Kidney epithelial cell (primary cell): ENCODE measurements at regions not wholly inside any gene's neighbourhood (a gene's known extent, or its start where the extent isn't known, plus 50 kb on each side); places are given as distances from the start of the nearest gene placed in this dataset.

ENCODE experiments used
- DNase-seq: peaks from one replicate; pipeline ENCODE4 v3.0.0-alpha.2; 2010; ENCODE audit warnings: low read depth
- H3K27me3 ChIP-seq: 2 replicates; pipeline ENCODE4 v1.6.0; 2011; ENCODE audit warnings: low read length; ENCODE audit not compliant: control insufficient read depth, insufficient read depth
- H3K36me3 ChIP-seq: 2 replicates; pipeline ENCODE4 v1.5.1; 2011; ENCODE audit warnings: low read length; ENCODE audit not compliant: control insufficient read depth, insufficient read depth
- H3K4me3 ChIP-seq: 2 replicates; pipeline ENCODE4 v1.5.1; 2011; ENCODE audit warnings: low read depth, mild to moderate bottlenecking, control low read depth, low read length
- CTCF ChIP-seq: IDR thresholded peaks from 2 replicates; pipeline ENCODE4 v1.5.1; 2011; ENCODE audit warnings: mild to moderate bottlenecking, moderate library complexity, low read length, control low read depth, inconsistent platforms; ENCODE audit not compliant: insufficient read depth, poor library complexity, severe bottlenecking

GRCh38 chr5:144585681-144586080 is 415.0 kb downstream of the KCTD16 start:
- no peak for TF ChIP-seq CTCF
- no peak overlapping the region for H3K4me3 ChIP-seq
- no peaks in the 10 kb centered on the region for H3K27me3 ChIP-seq
- no peak for DNase-seq
- H3K36me3 ChIP-seq = no peaks in the 10 kb centered on the region

GRCh38 chr5:144583541-144584449 is 413.1 kb downstream of the KCTD16 start:
- Histone ChIP-seq H3K27me3 (no peaks in the 10 kb centered on the region), H3K4me3 (no peak overlapping the region), H3K36me3 (no peaks in the 10 kb centered on the region)
- no peak for DNase-seq
- no peak for TF ChIP-seq CTCF

DNA sequence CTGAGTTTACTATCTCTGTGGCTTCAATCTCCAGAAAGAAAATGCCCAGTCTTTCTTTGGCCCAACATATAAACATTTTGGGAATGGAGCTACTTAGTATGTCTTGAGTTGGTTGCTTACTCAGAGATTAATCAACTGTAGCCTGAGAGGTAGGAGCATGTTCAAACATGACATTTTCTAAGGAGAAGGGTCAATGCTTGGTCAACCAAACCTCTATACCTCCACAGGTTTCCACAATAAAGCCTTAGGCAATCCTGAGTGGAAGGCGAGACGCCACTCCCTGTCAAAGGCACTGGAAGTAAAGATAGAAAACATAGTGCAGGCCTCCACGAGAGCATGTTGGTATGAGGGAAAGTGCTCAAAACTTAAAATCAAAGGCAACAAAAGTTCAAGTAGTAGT is 411.4 kb downstream of the KCTD16 start:
- Histone ChIP-seq H3K27me3 (no peaks in the 10 kb centered on the region), H3K36me3 (no peaks in the 10 kb centered on the region), H3K4me3 (no peak overlapping the region)
- DNase-seq = no peak
- TF ChIP-seq CTCF = no peak

GRCh38 chr5:144581044-144581443 is 410.4 kb downstream of the KCTD16 start:
- Histone ChIP-seq H3K4me3 (no peak overlapping the region), H3K27me3 (no peaks in the 10 kb centered on the region), H3K36me3 (no peaks in the 10 kb centered on the region)
- TF ChIP-seq CTCF = no peak
- DNase-seq = no peak

GRCh38 chr5:144577676-144578075 is 407.0 kb downstream of the KCTD16 start:
- Histone ChIP-seq H3K36me3 (no peaks in the 10 kb centered on the region), H3K4me3 (no peak overlapping the region), H3K27me3 (no peaks in the 10 kb centered on the region)
- DNase-seq = no peak
- no peak for TF ChIP-seq CTCF

DNA sequence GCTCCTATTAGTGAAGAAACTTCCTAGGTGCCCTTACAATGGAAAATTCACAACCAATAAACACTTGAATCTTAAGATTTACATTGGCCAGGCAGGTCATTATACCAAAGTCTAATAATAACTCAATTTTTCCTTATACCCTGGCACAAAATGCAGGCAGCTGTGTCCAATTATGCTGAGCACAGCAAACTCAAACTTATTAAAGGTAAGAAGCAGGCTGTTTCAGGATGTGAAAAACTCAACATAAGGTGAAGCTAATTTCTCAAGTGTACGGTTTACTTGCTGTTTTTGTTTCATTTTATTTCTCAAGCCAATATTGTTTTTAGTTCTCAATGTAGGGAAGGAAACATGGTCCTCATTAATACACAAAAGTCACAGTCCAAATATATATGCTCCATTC is 405.1 kb downstream of the KCTD16 start:
- H3K27me3 ChIP-seq = no peaks in the 10 kb centered on the region
- DNase-seq = no peak
- H3K36me3 ChIP-seq = no peaks in the 10 kb centered on the region
- H3K4me3 ChIP-seq = no peak overlapping the region
- TF ChIP-seq CTCF = no peak
